ENCODE measurements at regions not wholly inside any gene's neighbourhood (a gene's known extent, or its start where the extent isn't known, plus 50 kb on each side); places are given as distances from the start of the nearest gene placed in this dataset.

DNA sequence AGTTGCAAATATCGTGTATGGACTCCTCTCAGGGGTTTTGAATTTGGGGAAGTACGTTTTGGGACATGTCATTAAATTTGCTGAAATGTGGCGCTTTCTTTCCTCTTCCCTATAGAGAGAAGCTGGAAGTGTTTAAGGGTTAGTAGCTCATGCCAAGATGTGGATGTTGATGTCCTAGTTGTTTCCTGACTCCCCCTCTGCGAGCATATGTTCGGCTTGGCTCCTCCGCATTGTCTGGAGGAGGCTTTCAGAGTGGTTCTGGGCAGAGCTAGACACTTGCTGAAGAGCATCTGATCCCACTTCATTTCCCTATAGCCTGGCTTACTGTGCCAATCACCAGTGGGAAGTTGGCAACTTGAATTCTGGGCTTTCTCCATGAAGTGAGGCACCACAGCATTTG, 347.4 kb upstream of the B3GALT2 start:
- DNase-seq: no peak
- no peaks in the 10 kb centered on the region for H3K36me3 Mint-ChIP-seq (ENCODE audit: unreplicated experiment)
- no peaks in the 10 kb centered on the region for H3K4me1 Mint-ChIP-seq (ENCODE audit: low read depth, unreplicated experiment)
- H3K27me3 Mint-ChIP-seq (ENCODE audit: unreplicated experiment): no peaks in the 10 kb centered on the region
- no peak overlapping the region for H3K27ac Mint-ChIP-seq (ENCODE audit: unreplicated experiment)
- H3K9me3 Mint-ChIP-seq (ENCODE audit: unreplicated experiment): no peaks in the 10 kb centered on the region
- TF ChIP-seq, protein P1, sequence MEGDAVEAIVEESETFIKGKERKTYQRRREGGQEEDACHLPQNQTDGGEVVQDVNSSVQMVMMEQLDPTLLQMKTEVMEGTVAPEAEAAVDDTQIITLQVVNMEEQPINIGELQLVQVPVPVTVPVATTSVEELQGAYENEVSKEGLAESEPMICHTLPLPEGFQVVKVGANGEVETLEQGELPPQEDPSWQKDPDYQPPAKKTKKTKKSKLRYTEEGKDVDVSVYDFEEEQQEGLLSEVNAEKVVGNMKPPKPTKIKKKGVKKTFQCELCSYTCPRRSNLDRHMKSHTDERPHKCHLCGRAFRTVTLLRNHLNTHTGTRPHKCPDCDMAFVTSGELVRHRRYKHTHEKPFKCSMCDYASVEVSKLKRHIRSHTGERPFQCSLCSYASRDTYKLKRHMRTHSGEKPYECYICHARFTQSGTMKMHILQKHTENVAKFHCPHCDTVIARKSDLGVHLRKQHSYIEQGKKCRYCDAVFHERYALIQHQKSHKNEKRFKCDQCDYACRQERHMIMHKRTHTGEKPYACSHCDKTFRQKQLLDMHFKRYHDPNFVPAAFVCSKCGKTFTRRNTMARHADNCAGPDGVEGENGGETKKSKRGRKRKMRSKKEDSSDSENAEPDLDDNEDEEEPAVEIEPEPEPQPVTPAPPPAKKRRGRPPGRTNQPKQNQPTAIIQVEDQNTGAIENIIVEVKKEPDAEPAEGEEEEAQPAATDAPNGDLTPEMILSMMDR (IDR thresholded peaks at IDR 0.05; ENCODE audit: partially characterized antibody, unreplicated experiment): no peak
- no peak overlapping the region for H3K4me3 Mint-ChIP-seq (ENCODE audit: unreplicated experiment)

- no peak overlapping the region for H3K4me3 Mint-ChIP-seq (ENCODE audit: unreplicated experiment)
- H3K27me3 Mint-ChIP-seq (ENCODE audit: unreplicated experiment): no peaks in the 10 kb centered on the region
- H3K36me3 Mint-ChIP-seq (ENCODE audit: unreplicated experiment): no peaks in the 10 kb centered on the region
- no peak for DNase-seq
- no peak overlapping the region for H3K27ac Mint-ChIP-seq (ENCODE audit: unreplicated experiment)
- no peaks in the 10 kb centered on the region for H3K4me1 Mint-ChIP-seq (ENCODE audit: low read depth, unreplicated experiment)
- H3K9me3 Mint-ChIP-seq (ENCODE audit: unreplicated experiment): no peaks in the 10 kb centered on the region
- TF ChIP-seq, protein P1 (IDR thresholded peaks at IDR 0.05; ENCODE audit: partially characterized antibody, unreplicated experiment): no peak
Observed at GRCh38 chr1:193525917-193526710, 339.7 kb upstream of the B3GALT2 start.

DNA sequence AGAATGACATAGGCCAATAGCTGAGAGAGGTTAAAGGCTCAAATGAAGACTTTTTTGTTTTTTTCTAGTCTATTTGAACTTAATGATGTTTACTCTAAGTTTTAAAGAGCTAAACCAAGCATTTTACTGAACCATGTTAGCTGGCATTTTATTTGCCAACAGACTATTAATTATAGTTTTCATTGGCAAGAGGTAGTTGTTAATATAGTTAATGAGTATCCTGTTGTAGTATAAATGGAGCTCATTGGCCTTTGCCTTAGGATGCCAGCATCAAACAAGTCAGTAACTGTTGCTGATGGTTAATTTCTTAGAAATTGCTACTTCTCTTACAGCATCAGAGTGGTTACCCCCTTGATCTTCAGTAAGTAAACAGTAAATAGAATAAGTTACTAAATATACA, 339.0 kb upstream of the B3GALT2 start:
- Mint-ChIP-seq H3K27me3 (ENCODE audit: unreplicated experiment) (no peaks in the 10 kb centered on the region), H3K4me3 (ENCODE audit: unreplicated experiment) (no peak overlapping the region), H3K36me3 (ENCODE audit: unreplicated experiment) (no peaks in the 10 kb centered on the region), H3K4me1 (ENCODE audit: low read depth, unreplicated experiment) (no peaks in the 10 kb centered on the region), H3K27ac (ENCODE audit: unreplicated experiment) (no peak overlapping the region), H3K9me3 (ENCODE audit: unreplicated experiment) (no peaks in the 10 kb centered on the region)
- TF ChIP-seq, protein P1 (IDR thresholded peaks at IDR 0.05; ENCODE audit: partially characterized antibody, unreplicated experiment): no peak
- DNase-seq: no peak

- H3K27me3 Mint-ChIP-seq (ENCODE audit: unreplicated experiment): no peaks in the 10 kb centered on the region
- DNase-seq: no peak
- TF ChIP-seq, protein P1 (IDR thresholded peaks at IDR 0.05; ENCODE audit: partially characterized antibody, unreplicated experiment): no peak
- no peaks in the 10 kb centered on the region for H3K36me3 Mint-ChIP-seq (ENCODE audit: unreplicated experiment)
- H3K4me3 Mint-ChIP-seq (ENCODE audit: unreplicated experiment): no peak overlapping the region
- no peaks in the 10 kb centered on the region for H3K9me3 Mint-ChIP-seq (ENCODE audit: unreplicated experiment)
- H3K27ac Mint-ChIP-seq (ENCODE audit: unreplicated experiment): no peak overlapping the region
- H3K4me1 Mint-ChIP-seq (ENCODE audit: low read depth, unreplicated experiment): no peaks in the 10 kb centered on the region
Observed at GRCh38 chr1:193524616-193525015, 338.2 kb upstream of the B3GALT2 start.

GRCh38 chr1:193524021-193524420, 337.6 kb upstream of the B3GALT2 start:
- H3K9me3 Mint-ChIP-seq (ENCODE audit: unreplicated experiment): no peaks in the 10 kb centered on the region
- no peaks in the 10 kb centered on the region for H3K27me3 Mint-ChIP-seq (ENCODE audit: unreplicated experiment)
- TF ChIP-seq, protein P1 (IDR thresholded peaks at IDR 0.05; ENCODE audit: partially characterized antibody, unreplicated experiment): no peak
- H3K36me3 Mint-ChIP-seq (ENCODE audit: unreplicated experiment): no peaks in the 10 kb centered on the region
- H3K4me1 Mint-ChIP-seq (ENCODE audit: low read depth, unreplicated experiment): no peaks in the 10 kb centered on the region
- H3K27ac Mint-ChIP-seq (ENCODE audit: unreplicated experiment): no peak overlapping the region
- DNase-seq: no peak
- H3K4me3 Mint-ChIP-seq (ENCODE audit: unreplicated experiment): no peak overlapping the region
